Left colon (tissue), 2 donors: ENCODE measurements at regions not wholly inside any gene's neighbourhood (a gene's known extent, or its start where the extent isn't known, plus 50 kb on each side); places are given as distances from the start of the nearest gene placed in this dataset.

Source experiments
- ATAC-seq: fragments of 200-7000 bp; cut with Tn5 transposase; one replicate; pipeline ENCODE4 v1.9.1; 2020; ENCODE audit warnings: mild to moderate bottlenecking, moderate library complexity
- DNase-seq, 2 donors: peaks; one replicate each; pipeline ENCODE4 v3.0.0-alpha.2; 2020
- intact Hi-C, 2 donors: fragments of 100-400 bp; cut with DNase I in 1 of 2; cut with micrococcal nuclease in 1 of 2; formaldehyde crosslinking; loops; one replicate each; pipeline versions ENCODE4 v1.11.2 to v1.14.0; 2022; cut with DNase I, micrococcal nuclease
- donor health status: DM: no; HTN: no; CAD: no.
- donor health status: DM: yes; HTN: yes; CAD: no.

GRCh38 chr5:4704951-4705350 lies 435.2 kb upstream of the ADAMTS16 start:
- DNase-seq = no peak
- intact Hi-C loops = no loop called here
- ATAC-seq = no peak

DNA sequence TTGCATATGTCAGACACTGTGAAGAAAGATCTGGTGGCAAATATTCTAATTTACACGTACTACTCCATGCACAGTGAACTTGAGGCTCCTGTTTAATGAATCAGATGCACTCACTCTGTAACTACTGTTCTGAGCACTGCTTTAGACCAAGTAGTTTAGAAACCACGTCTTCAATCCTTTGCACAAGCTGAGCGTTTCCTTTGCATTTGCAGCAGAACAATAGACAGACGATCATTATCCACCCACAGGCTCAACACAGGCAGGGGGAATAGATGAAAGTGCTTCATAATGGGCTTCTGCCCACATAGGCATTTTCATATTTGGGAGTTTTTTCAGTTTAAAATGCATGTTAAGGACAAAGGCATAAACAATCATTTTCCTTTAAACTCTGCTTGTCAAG lies 423.3 kb upstream of the ADAMTS16 start:
- DNase-seq (no peak), ATAC-seq (no peak)
- intact Hi-C loops = no loop called here

GRCh38 chr5:4717446-4717845 lies 422.7 kb upstream of the ADAMTS16 start:
- ATAC-seq (no peak), DNase-seq (no peak)
- intact Hi-C loops = no loop called here

- DNase-seq = no peak
- intact Hi-C loops = no loop called here
- no peak for ATAC-seq
Observed at GRCh38 chr5:4720831-4721230, 419.3 kb upstream of the ADAMTS16 start.

- no peak for ATAC-seq
- intact Hi-C loops = no loop called here
Observed at GRCh38 chr5:4722886-4723285, 417.2 kb upstream of the ADAMTS16 start.

DNA sequence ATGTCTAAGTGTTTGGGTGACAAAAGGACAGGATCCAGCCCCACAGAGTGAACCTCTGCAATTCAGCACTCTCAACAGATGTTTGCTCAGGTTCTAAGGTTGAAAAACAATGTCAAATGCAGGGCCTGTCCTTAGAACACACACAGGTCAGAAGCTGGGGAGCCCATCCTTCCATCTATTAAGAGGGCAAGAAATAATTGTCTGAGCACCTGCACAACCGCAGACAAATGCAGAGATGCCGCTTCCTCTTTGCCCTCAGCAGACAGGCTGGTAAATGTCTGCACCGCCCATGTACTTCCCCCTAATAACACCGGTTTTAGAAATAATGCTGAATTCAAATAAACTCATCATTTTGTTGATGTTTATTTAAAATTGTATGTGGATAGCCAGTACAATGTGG lies 414.5 kb upstream of the ADAMTS16 start:
- DNase-seq = no peak
- ATAC-seq = no peak
- intact Hi-C loops = no loop called here

More at GRCh38 chr5:4722886-4723285, 417.2 kb upstream of the ADAMTS16 start:
- DNase-seq = no peak

- intact Hi-C loops = no loop called here
- ATAC-seq = no peak
- DNase-seq = no peak
Observed at GRCh38 chr5:4730279-4730678, 409.9 kb upstream of the ADAMTS16 start.

DNA sequence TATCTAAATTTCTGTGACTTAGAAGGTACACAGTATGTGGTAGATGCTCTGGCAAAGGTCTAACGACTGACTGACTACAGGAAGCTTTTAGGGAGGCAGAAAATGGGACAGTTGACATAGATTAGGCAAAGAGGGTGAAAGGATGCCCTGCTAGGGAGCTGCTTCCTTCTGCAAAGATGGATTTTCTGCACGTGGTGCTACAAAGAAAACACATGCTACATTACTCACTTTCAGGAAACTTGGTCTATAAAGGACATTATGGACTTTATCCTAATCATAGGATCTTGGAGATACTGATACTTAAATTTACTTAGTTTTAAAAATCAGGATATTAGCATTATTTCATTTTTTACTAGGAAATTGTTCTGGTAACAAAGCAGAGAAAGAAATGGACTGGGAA lies 405.8 kb upstream of the ADAMTS16 start:
- DNase-seq (no peak), ATAC-seq (no peak)
- intact Hi-C loops = no loop called here

GRCh38 chr5:4735261-4735660 lies 404.9 kb upstream of the ADAMTS16 start:
- no peak for ATAC-seq
- DNase-seq = no peak
- intact Hi-C loops = no loop called here

- intact Hi-C loops = no loop called here
- no peak for ATAC-seq
- no peak for DNase-seq
Observed at GRCh38 chr5:4737868-4738267, 402.3 kb upstream of the ADAMTS16 start.

DNA sequence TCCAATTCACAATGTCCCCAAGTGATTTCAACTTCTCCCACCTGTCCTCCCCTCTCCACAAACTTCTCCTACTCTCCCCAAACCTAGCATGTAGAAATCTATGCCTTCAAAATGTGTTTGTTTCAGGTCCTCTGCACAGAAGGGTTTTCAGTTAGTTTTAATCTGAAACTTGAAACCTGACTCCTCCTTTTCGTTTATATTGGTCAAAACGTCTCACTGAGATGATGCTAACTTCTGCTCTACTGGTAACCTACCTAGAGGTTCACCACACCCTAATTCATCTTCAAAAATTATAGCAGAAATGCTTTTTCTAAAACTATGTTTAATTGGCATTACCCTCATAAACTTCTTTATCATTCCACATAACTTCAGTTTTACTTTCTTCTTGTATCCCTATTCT lies 401.8 kb upstream of the ADAMTS16 start:
- intact Hi-C loops = no loop called here
- DNase-seq (no peak), ATAC-seq (no peak)

GRCh38 chr5:4740156-4740555 lies 400.0 kb upstream of the ADAMTS16 start:
- no peak for DNase-seq
- intact Hi-C loops = no loop called here

DNA sequence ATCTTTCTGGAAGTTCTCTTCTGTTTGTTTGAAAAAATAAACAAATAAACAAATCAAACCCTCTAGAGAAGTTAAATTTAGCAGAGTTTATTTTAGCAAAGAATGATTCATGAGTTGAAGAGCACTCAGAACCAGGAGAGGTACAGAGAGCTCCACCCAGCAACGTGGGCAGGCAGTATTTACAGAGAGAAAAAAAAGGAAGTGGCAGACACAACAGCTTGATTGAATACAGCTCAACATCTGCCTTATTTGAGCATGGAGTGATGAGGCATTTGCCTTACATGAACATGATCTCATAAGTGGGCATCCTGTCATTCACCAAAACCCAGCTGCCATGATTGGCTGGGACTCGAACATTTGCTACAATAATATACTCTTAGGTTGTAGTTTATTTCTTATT lies 381.6 kb upstream of the ADAMTS16 start:
- ATAC-seq (no peak), DNase-seq (no peak)
- intact Hi-C loops = no loop called here

More at GRCh38 chr5:4740156-4740555, 400.0 kb upstream of the ADAMTS16 start:
- no peak for ATAC-seq

- DNase-seq (no peak), ATAC-seq (no peak)
- intact Hi-C loops = no loop called here
Observed at GRCh38 chr5:4758996-4759395, 381.1 kb upstream of the ADAMTS16 start.

DNA sequence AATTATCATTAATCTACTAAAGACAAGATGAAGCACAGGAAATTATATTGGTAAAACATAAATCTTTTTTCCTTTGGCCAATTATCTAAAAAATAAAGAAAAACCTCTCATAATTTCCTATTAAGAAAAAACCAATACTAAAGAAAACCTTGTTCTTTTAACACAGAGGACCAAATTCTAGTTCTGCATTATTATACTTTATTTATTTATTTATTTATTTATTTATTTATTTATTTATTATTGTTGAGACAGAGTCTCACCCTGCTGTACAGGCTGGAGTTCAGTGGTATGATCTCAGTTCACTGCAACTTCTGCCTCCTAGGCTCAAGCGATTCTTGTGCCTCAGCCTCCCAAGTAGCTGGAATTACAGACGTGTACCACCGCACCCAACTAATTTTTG lies 377.8 kb upstream of the ADAMTS16 start:
- ATAC-seq = no peak
- intact Hi-C loops = no loop called here
- no peak for DNase-seq

DNA sequence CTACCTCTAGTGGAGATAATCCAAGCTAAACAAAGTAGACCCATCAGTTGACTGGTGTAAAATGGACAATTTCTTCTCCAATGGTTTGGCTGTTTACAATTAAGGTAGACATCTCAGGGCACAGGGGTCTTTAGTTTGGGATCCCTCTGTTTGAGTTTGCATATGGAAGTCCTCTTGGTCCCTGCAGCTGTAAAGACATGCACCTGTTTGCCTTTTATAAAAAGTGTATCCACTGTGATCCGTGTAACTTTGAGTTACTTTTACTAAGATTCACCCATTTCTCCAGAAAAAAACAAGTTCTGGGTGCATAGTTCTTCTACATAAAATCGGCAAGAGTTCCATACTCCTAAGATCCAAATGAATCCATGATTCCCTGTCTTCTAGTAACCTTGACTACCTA lies 374.7 kb upstream of the ADAMTS16 start:
- intact Hi-C loops = no loop called here

DNA sequence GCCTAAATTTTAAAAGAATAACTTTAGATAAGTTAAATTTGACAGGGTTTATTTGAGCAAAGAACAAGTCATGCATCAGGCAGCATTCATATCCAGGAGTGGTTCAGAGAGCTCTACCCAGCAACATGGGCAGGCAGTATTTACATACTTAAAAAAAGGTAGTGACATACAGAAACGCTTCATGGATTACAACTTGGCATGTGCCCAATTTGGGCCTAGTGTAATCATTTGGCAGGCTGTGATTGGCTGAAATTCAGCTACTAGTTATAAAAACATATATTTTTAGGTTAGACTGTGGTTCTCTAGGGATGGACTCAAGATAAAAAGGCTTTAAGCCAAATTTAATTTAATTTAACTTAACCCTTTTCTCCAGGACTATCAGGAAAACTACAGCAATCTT lies 374.0 kb upstream of the ADAMTS16 start:
- ATAC-seq (no peak), DNase-seq (no peak)
- intact Hi-C loops = no loop called here

More for the DNA sequence above, 374.7 kb upstream of the ADAMTS16 start:
- DNase-seq = no peak
- no peak for ATAC-seq

DNA sequence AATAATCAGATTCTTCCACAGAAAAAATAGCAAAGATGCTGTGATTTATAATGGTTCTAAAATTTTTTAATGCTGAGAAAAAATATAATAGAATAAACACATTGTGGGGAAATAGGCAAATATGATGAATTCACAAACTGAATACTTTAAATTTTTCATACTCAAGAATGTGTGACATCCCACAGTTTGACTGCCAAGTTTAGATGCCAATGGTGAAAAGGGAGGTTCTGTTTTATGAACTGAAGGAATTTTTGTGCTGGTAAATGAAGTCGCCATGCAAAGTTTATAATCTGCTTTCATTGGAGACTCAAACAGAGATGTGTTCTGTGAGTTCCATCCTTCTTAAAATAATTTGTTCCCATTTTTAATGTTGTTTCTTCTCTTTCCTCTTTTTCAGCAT lies 367.5 kb upstream of the ADAMTS16 start:
- DNase-seq (no peak), ATAC-seq (no peak)
- intact Hi-C loops = no loop called here

GRCh38 chr5:4773827-4774317 lies 366.3 kb upstream of the ADAMTS16 start:
- ATAC-seq (no peak), DNase-seq (no peak)
- intact Hi-C loops = no loop called here

DNA sequence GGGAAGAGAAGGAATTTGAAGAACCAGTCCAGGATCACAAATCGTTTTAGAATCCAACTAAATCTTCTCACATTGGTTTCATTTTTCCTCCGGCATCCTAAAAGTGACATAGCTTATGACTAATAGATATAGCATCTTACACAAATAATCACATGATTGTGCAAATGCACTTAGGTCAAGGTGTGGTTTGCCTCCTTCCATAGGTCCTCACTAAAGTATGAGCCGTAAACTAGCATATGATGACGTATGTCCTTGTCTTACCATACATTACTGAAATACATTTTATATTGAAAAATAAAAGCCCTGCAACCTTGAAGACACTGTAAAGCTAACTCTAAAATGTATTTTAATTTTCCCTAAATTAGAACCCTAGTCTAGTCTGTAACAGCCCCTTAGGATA lies 362.7 kb upstream of the ADAMTS16 start:
- intact Hi-C loops = no loop called here
- DNase-seq = no peak
- no peak for ATAC-seq

- intact Hi-C loops = no loop called here
- DNase-seq (no peak), ATAC-seq (no peak)
Observed at GRCh38 chr5:4780633-4781032, 359.5 kb upstream of the ADAMTS16 start.

- DNase-seq = no peak
- intact Hi-C loops = no loop called here
- no peak for ATAC-seq
Observed at GRCh38 chr5:4781299-4781698, 358.8 kb upstream of the ADAMTS16 start.
